SK-N-SH treated with all-trans-retinoic acid at 6 μM for 48 hours (cell line): ENCODE measurements at regions not wholly inside any gene's neighbourhood (a gene's known extent, or its start where the extent isn't known, plus 50 kb on each side); places are given as distances from the start of the nearest gene placed in this dataset.

Source experiments
- ATAC-seq: fragments of 200-7000 bp; cut with Tn5 transposase; 3 replicates; pipeline ENCODE4 v1.9.1; 2020; ENCODE audit warnings: mild to moderate bottlenecking, moderate library complexity
- ARNTL ChIP-seq: fragments of 450-650 bp; formaldehyde crosslinking; IDR thresholded peaks from 2 replicates; pipeline ENCODE4 v1.5.0; 2020; ENCODE audit warnings: low read depth, mild to moderate bottlenecking, moderate library complexity, borderline replicate concordance
- BACH2 ChIP-seq: fragments of 250-450 bp; sonication (Bioruptor Pico); IDR thresholded peaks from 2 replicates; pipeline ENCODE4 v1.9.0; 2021; ENCODE audit warnings: mild to moderate bottlenecking, borderline replicate concordance
- CSDC2 ChIP-seq: fragments of 250-450 bp; sonication (Bioruptor Pico); IDR thresholded peaks from 2 replicates; pipeline ENCODE4 v1.5.0; 2020; ENCODE audit warnings: mild to moderate bottlenecking, moderate library complexity
- GLIS3 ChIP-seq: fragments of 250-450 bp; sonication (Bioruptor Pico); IDR thresholded peaks from 2 replicates; pipeline ENCODE4 v1.5.0; 2020; ENCODE audit warnings: mild to moderate bottlenecking, moderate library complexity
- ISL1 ChIP-seq: fragments of 250-450 bp; sonication (Bioruptor Pico); IDR thresholded peaks from 2 replicates; pipeline ENCODE4 v2.1.2; 2022; ENCODE audit warnings: mild to moderate bottlenecking, moderate library complexity
- OSR1 ChIP-seq: fragments of 250-450 bp; sonication (Bioruptor Pico); IDR thresholded peaks from 2 replicates; pipeline ENCODE4 v1.8.0; 2022; ENCODE audit warnings: moderate library complexity, mild to moderate bottlenecking, inconsistent platforms
- PPARA ChIP-seq: fragments of 250-450 bp; sonication (Bioruptor Pico); IDR thresholded peaks from 2 replicates; pipeline ENCODE4 v1.5.0; 2020; ENCODE audit warnings: mild to moderate bottlenecking, borderline replicate concordance
- SNAI2 ChIP-seq: fragments of 250-450 bp; sonication (Bioruptor Pico); IDR thresholded peaks from 2 replicates; pipeline ENCODE4 v1.5.0; 2020; ENCODE audit warnings: mild to moderate bottlenecking, moderate library complexity
- TCF4 ChIP-seq: fragments of 250-450 bp; sonication (Bioruptor Pico); IDR thresholded peaks from 2 replicates; pipeline ENCODE4 v1.8.0; 2021; ENCODE audit warnings: mild to moderate bottlenecking, moderate library complexity, borderline replicate concordance
- TOX ChIP-seq: fragments of 250-450 bp; sonication (Bioruptor Pico); IDR thresholded peaks from 2 replicates; pipeline ENCODE4 v1.8.0; 2021; ENCODE audit warnings: mild to moderate bottlenecking, moderate library complexity, borderline replicate concordance
- TSHZ2 ChIP-seq: fragments of 250-450 bp; sonication (Bioruptor Pico); IDR thresholded peaks from 2 replicates; pipeline ENCODE4 v1.5.0; 2020; ENCODE audit warnings: mild to moderate bottlenecking, moderate library complexity
- ZC3H10 ChIP-seq: fragments of 250-450 bp; sonication (Bioruptor Pico); IDR thresholded peaks from 2 replicates; pipeline ENCODE4 v1.5.1; 2021; ENCODE audit warnings: mild to moderate bottlenecking, moderate library complexity
- ZFP3 ChIP-seq: fragments of 250-450 bp; sonication (Bioruptor Pico); IDR thresholded peaks from 2 replicates; pipeline ENCODE4 v1.5.0; 2020; ENCODE audit warnings: mild to moderate bottlenecking, moderate library complexity
- ZFP30 ChIP-seq: fragments of 450-650 bp; formaldehyde crosslinking; IDR thresholded peaks from 2 replicates; pipeline ENCODE4 v1.5.0; 2022; ENCODE audit warnings: mild to moderate bottlenecking, moderate library complexity
- ZNF565 ChIP-seq: fragments of 450-650 bp; formaldehyde crosslinking; conservative IDR thresholded peaks from 2 replicates; pipeline ENCODE4 v1.5.0; 2020; ENCODE audit warnings: low read depth, mild to moderate bottlenecking, moderate library complexity
- ZNF70 ChIP-seq: fragments of 450-650 bp; formaldehyde crosslinking; IDR thresholded peaks from 2 replicates; pipeline ENCODE4 v1.5.0; 2020; ENCODE audit warnings: mild to moderate bottlenecking, moderate library complexity
- ZNF8 ChIP-seq: fragments of 450-650 bp; formaldehyde crosslinking; IDR thresholded peaks from 2 replicates; pipeline ENCODE4 v1.5.0; 2020; ENCODE audit warnings: mild to moderate bottlenecking, moderate library complexity
- TF ChIP-seq, protein P1 (sequence below): fragments of 250-450 bp; sonication (Bioruptor Pico); IDR thresholded peaks from 2 replicates; pipeline ENCODE4 v1.8.0; 2021; ENCODE audit warnings: low read depth, mild to moderate bottlenecking, moderate library complexity, borderline replicate concordance
- TF ChIP-seq, protein P2 (sequence below): fragments of 250-450 bp; sonication (Bioruptor Pico); IDR thresholded peaks from 2 replicates; pipeline ENCODE4 v1.5.1; 2021; ENCODE audit warnings: mild to moderate bottlenecking, moderate library complexity
- TF ChIP-seq, protein P3 (sequence below): fragments of 250-450 bp; sonication (Bioruptor Pico); IDR thresholded peaks from 2 replicates; pipeline ENCODE4 v1.8.0; 2020; ENCODE audit warnings: mild to moderate bottlenecking, moderate library complexity, borderline replicate concordance
- TF ChIP-seq, protein P4 (sequence below): fragments of 250-450 bp; sonication (Bioruptor Pico); IDR thresholded peaks from 2 replicates; pipeline ENCODE4 v1.5.1; 2020; ENCODE audit warnings: low read depth, mild to moderate bottlenecking, moderate library complexity

DNA sequence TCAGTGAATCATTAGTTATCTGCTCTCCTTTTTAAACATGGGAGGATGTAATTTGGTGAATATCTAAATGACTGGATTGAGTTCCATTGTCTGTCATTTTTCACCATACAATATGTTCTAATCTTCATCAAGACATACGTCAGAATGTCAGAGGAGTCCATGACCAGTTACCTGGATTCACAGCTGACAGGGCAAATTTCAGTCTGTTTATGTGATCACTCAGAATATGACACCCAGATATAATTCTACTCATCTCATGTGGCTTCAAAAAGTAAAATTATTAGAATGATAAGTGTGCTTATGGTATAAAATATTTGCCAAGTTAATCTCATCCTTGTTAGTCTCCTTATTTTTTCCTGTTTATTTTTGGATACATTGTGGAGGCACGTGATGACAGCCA is 150.2 kb downstream of the CDC14C start:
- no peak for ATAC-seq
- TF ChIP-seq, protein P1, sequence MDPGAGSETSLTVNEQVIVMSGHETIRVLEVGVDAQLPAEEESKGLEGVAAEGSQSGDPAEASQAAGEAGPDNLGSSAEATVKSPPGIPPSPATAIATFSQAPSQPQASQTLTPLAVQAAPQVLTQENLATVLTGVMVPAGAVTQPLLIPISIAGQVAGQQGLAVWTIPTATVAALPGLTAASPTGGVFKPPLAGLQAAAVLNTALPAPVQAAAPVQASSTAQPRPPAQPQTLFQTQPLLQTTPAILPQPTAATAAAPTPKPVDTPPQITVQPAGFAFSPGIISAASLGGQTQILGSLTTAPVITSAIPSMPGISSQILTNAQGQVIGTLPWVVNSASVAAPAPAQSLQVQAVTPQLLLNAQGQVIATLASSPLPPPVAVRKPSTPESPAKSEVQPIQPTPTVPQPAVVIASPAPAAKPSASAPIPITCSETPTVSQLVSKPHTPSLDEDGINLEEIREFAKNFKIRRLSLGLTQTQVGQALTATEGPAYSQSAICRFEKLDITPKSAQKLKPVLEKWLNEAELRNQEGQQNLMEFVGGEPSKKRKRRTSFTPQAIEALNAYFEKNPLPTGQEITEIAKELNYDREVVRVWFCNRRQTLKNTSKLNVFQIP (CRISPR knock-in tag) = no peak
- TF ChIP-seq ZNF565 (no peak), CSDC2 (CRISPR knock-in tag) (no peak), ZNF8 (CRISPR knock-in tag) (no peak), ARNTL (CRISPR knock-in tag) (no peak), ZFP30 (no peak), TCF4 (CRISPR knock-in tag) (no peak), PPARA (CRISPR knock-in tag) (no peak), TOX (no peak), GLIS3 (CRISPR knock-in tag) (no peak), ZNF70 (no peak), ISL1 (CRISPR knock-in tag) (no peak)
- TF ChIP-seq, protein P2, sequence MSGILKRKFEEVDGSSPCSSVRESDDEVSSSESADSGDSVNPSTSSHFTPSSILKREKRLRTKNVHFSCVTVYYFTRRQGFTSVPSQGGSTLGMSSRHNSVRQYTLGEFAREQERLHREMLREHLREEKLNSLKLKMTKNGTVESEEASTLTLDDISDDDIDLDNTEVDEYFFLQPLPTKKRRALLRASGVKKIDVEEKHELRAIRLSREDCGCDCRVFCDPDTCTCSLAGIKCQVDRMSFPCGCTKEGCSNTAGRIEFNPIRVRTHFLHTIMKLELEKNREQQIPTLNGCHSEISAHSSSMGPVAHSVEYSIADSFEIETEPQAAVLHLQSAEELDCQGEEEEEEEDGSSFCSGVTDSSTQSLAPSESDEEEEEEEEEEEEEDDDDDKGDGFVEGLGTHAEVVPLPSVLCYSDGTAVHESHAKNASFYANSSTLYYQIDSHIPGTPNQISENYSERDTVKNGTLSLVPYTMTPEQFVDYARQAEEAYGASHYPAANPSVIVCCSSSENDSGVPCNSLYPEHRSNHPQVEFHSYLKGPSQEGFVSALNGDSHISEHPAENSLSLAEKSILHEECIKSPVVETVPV (CRISPR knock-in tag) = no peak

GRCh38 chr7:49080896-49081475 is 156.6 kb downstream of the CDC14C start:
- no peak for ATAC-seq
- TF ChIP-seq ZFP30 (no peak), ZC3H10 (CRISPR knock-in tag) (no peak), PPARA (CRISPR knock-in tag) (no peak), ZFP3 (no peak)
- TF ChIP-seq, all 23 proteins: peak for 0

DNA sequence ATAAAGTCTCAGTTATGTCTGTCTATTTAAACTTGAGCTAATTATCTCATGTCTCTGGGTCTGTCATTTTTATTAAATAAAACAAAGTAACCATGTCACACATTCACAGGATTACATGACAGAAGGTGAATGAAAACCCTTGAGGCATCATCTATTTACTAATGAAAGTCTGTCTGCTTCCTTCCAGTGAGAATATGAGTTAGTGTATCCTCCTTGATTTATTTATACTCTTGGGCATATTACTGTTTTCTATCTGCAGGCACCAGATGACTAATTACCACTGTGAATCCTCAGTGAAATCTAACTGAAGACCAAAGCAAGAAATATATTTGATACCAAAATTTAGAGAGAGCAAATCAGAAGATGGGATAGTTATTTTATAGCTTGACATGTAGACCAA is 163.7 kb downstream of the CDC14C start:
- ATAC-seq = no peak
- TF ChIP-seq ISL1 (CRISPR knock-in tag) = no peak
- TF ChIP-seq SNAI2 (CRISPR knock-in tag) = no peak
- TF ChIP-seq, protein P2 (CRISPR knock-in tag) = no peak
- TF ChIP-seq, protein P1 (CRISPR knock-in tag) = no peak
- no peak for TF ChIP-seq TSHZ2 (CRISPR knock-in tag)
- no peak for TF ChIP-seq ZNF70

DNA sequence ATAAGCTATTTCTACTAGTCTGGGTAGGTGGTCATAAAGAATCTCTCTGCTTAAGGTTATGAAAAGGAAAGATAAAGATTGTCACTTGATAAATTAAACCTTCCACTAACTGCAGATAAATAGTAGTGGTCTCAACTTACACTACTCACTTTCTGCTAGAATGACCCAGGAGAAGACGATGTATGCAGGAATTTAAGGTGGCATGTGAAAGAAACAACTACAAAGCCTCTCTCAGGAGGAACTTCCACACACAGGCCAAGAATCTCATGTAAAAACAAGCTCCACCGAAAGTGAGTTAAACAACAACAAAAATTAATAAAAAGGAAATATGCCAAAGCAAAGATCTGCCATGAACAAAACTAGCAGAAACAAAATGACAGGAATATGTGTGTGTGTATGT is 165.4 kb downstream of the CDC14C start:
- ATAC-seq = no peak
- TF ChIP-seq, protein P3, sequence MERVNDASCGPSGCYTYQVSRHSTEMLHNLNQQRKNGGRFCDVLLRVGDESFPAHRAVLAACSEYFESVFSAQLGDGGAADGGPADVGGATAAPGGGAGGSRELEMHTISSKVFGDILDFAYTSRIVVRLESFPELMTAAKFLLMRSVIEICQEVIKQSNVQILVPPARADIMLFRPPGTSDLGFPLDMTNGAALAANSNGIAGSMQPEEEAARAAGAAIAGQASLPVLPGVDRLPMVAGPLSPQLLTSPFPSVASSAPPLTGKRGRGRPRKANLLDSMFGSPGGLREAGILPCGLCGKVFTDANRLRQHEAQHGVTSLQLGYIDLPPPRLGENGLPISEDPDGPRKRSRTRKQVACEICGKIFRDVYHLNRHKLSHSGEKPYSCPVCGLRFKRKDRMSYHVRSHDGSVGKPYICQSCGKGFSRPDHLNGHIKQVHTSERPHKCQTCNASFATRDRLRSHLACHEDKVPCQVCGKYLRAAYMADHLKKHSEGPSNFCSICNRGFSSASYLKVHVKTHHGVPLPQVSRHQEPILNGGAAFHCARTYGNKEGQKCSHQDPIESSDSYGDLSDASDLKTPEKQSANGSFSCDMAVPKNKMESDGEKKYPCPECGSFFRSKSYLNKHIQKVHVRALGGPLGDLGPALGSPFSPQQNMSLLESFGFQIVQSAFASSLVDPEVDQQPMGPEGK = no peak
- TF ChIP-seq PPARA (CRISPR knock-in tag) (no peak), TOX (no peak), SNAI2 (CRISPR knock-in tag) (no peak), ZNF8 (CRISPR knock-in tag) (no peak), BACH2 (CRISPR knock-in tag) (no peak), ARNTL (CRISPR knock-in tag) (no peak), OSR1 (CRISPR knock-in tag) (no peak), ZC3H10 (CRISPR knock-in tag) (no peak), ISL1 (CRISPR knock-in tag) (no peak)
- TF ChIP-seq, protein P4, sequence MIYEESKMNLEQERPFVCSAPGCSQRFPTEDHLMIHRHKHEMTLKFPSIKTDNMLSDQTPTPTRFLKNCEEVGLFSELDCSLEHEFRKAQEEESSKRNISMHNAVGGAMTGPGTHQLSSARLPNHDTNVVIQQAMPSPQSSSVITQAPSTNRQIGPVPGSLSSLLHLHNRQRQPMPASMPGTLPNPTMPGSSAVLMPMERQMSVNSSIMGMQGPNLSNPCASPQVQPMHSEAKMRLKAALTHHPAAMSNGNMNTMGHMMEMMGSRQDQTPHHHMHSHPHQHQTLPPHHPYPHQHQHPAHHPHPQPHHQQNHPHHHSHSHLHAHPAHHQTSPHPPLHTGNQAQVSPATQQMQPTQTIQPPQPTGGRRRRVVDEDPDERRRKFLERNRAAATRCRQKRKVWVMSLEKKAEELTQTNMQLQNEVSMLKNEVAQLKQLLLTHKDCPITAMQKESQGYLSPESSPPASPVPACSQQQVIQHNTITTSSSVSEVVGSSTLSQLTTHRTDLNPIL (CRISPR knock-in tag) = no peak
- TF ChIP-seq, all 23 proteins: peak for 0
